HG03039 (cell line): ENCODE measurements at regions not wholly inside any gene's neighbourhood (a gene's known extent, or its start where the extent isn't known, plus 50 kb on each side); places are given as distances from the start of the nearest gene placed in this dataset.
"Not testable (repeated sequence)": the region's sequence is repeated elsewhere in the genome, so short reads cannot be mapped to it uniquely, and the experiment has no call there.

ENCODE experiments used
- ATAC-seq: cut with Tn5 transposase; IDR thresholded peaks from one replicate; pipeline ENCODE4 v1.9.1; 2021; ENCODE audit warnings: mild to moderate bottlenecking, moderate library complexity; ENCODE audit not compliant: unreplicated experiment

GRCh38 chr15:45866616-45867015 lies 231.8 kb downstream of the SQOR start:
- no peak for ATAC-seq

GRCh38 chr15:45867281-45867680 lies 232.5 kb downstream of the SQOR start:
- ATAC-seq, result no peak

DNA sequence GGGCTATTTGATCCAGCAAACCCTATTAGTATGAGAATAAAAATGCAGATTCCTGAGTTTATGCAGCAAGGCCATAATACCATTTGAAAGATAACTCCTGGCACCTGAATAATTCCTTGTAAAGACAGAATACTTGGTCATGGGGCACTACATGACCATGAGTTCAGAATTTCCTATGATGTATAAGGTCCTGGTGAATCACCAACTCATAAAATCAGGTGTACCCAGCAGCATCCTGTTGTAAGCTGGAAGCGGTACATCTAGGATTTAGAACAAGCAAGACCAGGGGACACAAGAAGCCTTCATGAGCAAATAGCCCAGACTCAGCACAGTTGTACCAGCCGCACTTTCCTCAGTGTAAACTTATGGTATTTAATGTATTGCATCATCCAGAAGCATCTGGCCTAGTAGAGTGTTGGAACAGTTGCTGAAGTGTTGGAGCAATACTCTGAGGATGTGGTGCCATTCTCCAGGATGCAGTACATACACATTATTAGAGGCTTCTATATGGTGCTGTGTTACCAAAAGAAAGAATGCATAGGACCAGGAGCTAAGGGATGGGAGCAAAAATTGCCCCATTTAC lies 233.4 kb downstream of the SQOR start:
- no peak for ATAC-seq

DNA sequence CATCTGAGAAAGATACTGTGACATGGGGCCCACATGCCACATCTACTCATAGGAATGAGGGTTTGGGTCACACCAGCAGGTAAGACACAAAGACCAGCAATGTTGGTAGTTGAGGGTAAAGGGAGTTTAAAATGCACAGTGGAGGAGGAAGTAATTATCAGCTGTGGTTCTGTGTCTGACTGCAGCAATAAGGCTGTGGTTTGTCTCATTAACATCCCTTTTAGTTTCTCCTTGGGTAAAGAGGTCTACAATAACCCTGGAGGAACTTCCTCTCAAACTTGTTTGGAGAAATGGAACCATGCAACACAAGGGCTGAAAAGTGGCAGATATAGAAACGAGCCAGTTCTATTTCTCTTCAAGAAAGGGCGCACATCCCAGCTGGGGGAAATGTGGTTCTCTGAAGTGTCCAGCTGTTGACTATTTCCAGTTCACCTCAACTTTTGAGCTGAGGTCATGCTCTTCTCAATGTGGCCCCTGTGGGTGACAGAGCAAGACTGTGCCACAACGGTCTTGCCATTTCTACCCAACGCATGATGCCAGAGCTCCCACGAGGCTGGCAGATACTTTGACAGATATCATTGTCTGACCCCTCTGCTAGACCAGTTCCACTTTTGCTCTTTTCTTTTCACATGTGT lies 234.3 kb downstream of the SQOR start:
- no peak for ATAC-seq

DNA sequence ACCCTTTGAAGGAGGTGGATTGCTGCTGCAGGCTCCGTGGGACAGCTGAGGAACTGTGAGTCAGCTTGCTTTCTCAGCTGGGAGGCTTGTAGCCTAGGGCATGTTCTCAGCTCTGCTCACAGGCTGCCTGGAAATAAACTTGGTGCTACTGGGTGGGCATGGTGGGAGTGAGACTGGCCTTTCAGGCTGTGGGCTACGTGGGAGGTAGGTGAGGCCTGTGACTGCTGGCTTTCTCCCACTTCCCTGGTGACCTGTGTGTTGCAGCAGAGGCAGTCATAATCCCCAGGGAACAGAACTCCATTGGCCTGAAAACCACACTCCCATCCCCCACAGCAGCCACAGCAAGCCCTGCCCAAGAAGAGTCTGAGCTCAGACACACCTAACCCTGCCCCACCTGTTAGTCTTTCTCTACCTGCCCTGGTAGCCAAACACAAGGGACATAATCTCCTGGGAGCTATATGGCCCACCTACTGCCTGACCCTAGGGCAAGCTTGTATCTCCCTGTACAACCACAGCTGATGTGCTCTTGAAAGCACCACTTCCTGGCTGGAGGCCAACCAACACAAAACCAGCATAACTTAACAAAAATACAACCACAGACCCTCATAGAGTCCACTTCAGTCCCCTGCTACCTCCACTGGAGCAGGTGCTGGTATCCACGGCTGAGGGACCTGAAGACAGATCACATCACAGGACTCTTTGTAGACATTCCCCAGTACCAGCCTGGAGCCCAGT lies 236.5 kb downstream of the SQOR start:
- ATAC-seq, result no peak

- no peak for ATAC-seq
Observed at GRCh38 chr15:45873781-45874180, 239.0 kb downstream of the SQOR start.

GRCh38 chr15:45874566-45874965 lies 239.7 kb downstream of the SQOR start:
- ATAC-seq, result not testable (repeated sequence)

DNA sequence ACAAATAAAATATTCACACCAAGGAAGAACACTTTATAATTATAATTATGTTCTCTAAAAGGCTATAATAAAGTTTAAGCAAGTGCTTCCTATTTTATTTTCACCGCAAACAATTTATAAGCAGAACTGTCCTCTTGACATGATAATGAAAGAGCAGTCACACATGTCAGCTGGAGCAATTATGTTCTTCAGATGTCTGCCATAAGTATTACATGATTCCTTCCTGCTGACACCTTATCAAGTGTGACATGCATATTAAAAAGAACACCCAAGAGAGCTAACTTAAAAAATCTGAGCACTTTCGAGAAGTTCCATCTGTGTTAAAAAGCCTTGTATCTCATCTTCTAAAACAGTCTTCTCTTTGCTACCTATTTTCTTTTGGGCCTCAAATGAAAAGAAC lies 249.5 kb downstream of the SQOR start:
- no peak for ATAC-seq

- ATAC-seq, result no peak
Observed at GRCh38 chr15:45884755-45885445, 250.1 kb downstream of the SQOR start.

DNA sequence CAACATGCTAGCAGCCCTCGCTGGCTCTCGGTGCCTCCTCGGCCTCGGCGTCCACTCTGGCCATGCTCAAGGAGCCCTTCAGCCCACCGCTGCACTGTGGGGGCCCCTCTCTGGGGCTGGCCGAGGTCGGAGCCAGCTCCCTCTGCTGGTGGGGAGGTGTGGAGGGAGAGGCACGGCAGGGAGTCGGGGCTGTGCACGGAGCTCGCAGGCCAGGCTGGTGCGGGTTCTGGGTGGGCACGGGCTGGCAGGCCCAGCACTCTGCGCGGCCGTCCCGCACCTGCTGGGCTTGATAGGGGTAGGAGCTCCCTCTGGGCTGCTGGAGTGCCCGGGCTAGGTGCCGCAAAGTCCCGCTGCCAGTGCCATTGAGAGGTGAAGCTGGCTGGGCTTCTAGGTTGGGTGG lies 251.0 kb downstream of the SQOR start:
- no peak for ATAC-seq

DNA sequence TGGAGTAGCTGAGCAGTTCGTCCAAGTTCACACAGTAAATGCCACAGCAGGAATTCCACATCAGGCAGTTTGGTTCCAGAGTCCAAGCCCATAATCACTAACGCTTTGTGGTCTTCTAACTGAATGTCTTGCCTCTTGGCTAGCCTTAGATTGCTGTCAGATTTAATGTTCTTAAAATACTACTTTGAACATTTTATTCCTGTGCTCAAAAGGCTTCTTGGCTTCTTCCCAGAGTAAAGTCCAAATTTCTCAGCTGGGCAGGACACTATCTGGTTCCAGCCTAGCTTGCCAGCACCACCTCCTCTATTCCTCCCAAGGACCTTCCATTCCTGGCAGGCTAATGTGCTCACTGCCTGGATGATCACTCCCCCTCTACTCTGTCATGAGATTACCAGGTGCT lies 256.9 kb downstream of the SQOR start:
- no peak for ATAC-seq

DNA sequence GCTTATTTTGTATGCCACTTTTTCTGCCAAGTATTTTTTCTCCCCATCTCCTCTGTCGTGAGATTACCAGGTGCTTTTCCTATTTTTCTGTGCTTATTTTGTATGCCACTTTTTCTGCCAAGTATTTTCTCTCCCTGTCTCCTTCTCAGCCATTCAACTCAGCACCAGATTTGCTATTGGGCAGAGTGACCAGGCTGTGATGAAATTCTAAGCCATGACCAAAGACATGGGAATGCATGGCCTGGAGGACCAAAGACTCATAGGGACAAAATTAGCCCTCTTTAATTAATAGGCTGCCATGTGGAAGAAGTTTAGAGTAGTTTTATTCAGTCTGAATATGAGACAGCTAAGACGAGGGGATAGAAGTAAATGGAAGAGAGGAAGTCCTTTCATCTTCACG lies 257.4 kb downstream of the SQOR start:
- no peak for ATAC-seq

DNA sequence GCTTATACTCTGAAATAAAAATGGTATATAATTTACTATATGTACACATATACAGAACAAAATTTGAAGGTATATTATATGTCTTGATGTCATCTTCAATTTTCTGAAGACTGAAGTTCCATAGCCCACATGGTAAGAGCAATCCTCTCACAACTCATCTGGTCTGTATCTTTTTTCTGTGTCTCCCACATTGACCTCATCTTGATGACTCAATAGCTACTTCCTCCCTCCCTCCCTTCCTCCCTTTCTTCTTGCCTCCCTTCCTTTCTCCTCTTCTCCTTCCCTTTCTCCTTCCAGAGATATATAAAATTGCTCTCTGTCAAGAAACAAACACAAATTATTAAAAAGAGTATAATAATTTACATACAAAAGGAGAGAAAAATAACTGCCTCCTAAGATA lies 268.5 kb downstream of the SQOR start:
- ATAC-seq, result no peak

GRCh38 chr15:45904019-45904418 lies 269.2 kb downstream of the SQOR start:
- no peak for ATAC-seq

GRCh38 chr15:45906230-45906629 lies 271.4 kb downstream of the SQOR start:
- no peak for ATAC-seq

GRCh38 chr15:45910671-45911070 lies 275.8 kb downstream of the SQOR start:
- no peak for ATAC-seq

- ATAC-seq, result no peak
Observed at GRCh38 chr15:45913451-45913850, 278.6 kb downstream of the SQOR start.

DNA sequence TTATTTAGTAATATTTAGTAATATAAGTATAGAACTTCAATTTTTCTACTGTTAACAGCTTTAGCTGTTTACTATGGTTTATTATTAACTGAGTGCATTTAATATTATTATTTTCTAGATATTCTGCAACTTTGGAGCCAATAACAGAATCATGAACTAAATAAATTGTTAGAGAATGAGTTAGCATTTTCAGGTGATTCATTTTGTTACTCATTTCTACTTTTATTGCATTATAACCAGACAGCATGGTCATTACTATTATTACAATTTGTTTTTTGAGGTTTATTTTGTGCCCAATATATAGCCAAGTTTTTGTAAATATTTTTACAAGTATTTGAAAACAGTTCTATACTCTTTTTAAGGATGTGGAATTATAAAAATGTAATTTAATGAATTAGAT lies 279.6 kb downstream of the SQOR start:
- no peak for ATAC-seq

DNA sequence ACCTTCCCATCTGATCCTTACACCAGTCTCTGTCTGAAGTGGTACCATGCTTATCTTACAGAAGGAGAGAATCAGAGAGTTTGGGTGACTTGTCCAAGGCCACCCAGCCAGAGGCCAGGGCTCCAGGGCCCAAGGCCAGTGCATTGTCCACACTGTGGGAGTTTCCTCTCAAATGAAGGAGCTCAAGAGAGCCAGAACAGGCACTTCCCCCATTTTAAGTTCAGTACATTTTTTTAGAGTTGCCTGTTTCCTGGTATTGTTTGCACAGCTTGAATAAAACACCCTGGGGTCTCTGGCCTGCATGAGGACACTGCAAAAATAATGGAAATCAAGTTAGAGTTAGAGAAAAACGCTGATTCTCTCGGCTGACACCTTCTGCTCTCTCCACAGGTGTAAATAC lies 284.0 kb downstream of the SQOR start:
- ATAC-seq, result no peak

DNA sequence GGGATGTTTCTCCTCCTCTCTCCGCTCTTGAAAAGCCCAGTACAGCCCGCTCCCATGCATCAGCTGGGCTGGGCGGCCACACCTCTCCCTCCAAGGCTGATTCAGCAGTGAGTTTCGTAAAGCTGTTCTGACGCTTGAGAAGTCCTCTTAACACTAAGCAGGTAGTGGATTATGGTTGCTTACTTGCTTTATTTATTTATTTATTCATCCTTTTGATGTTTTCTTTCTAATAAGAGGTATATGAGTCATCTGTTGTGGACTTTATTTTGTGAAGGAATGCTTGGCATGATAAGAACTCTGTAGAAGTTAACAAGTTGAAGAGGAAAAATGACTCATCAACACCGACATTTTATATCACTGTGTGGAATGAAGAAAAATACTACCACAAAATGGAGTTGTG lies 285.0 kb downstream of the SQOR start:
- ATAC-seq, result no peak

DNA sequence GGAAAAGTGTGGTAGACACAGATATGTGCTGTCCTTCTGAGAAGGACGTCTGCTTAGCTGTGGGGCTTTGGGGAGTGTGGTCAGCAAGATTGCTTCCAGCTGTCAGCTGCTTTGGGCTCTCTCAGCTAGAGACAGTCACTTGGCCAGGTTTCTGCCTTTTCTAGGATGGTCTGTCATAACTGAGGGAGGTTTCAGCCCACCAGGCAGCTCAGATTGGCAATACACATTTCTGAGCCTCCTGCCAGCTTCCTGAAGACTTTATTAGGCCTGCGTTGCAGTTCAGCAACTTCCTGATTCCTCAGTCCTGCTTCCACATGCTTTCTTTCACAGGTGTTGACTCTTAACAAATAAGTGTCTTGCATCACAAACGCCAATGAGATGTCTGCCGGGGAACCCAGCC lies 286.5 kb downstream of the SQOR start:
- no peak for ATAC-seq

- no peak for ATAC-seq
Observed at GRCh38 chr15:45921978-45922377, 287.1 kb downstream of the SQOR start.
